Skeletal muscle cell (primary cell): ENCODE measurements at regions not wholly inside any gene's neighbourhood (a gene's known extent, or its start where the extent isn't known, plus 50 kb on each side); places are given as distances from the start of the nearest gene placed in this dataset.
"Not testable (repeated sequence)": the region's sequence is repeated elsewhere in the genome, so short reads cannot be mapped to it uniquely, and the experiment has no call there.

Experiments
- DNase-seq: peaks from one replicate; pipeline ENCODE4 v3.0.0-alpha.2; 2010; ENCODE audit warnings: low read depth
- H3K4me3 ChIP-seq: 2 replicates; pipeline ENCODE4 v1.5.1; 2011; ENCODE audit warnings: low read depth, mild to moderate bottlenecking, control low read depth, low read length, moderate library complexity

- DNase-seq = no peak
- H3K4me3 ChIP-seq = peak overlapping the region; percentile 83
These were observed 134.1 kb upstream of the KRAS start for GRCh38 chr12:25384893-25385248.

GRCh38 chr12:25384038-25384892 lies 133.5 kb upstream of the KRAS start:
- peak overlapping the region; percentile 83 for H3K4me3 ChIP-seq
- no peak for DNase-seq

- no peak overlapping the region for H3K4me3 ChIP-seq
- DNase-seq = no peak
These were observed 131.8 kb upstream of the KRAS start for GRCh38 chr12:25382311-25383106.

- no peak overlapping the region for H3K4me3 ChIP-seq
- peak; percentile 69 for DNase-seq
These were observed 126.9 kb upstream of the KRAS start for GRCh38 chr12:25377469-25378177.

GRCh38 chr12:25376985-25377384 lies 126.3 kb upstream of the KRAS start:
- no peak for DNase-seq

GRCh38 chr12:25376407-25376806 lies 125.7 kb upstream of the KRAS start:
- DNase-seq = no peak
- H3K4me3 ChIP-seq = no peak overlapping the region

More at GRCh38 chr12:25376985-25377384, 126.3 kb upstream of the KRAS start:
- H3K4me3 ChIP-seq = no peak overlapping the region

- DNase-seq = no peak
- no peak overlapping the region for H3K4me3 ChIP-seq
These were observed 122.5 kb upstream of the KRAS start for GRCh38 chr12:25372969-25373817.

- DNase-seq = no peak
- no peak overlapping the region for H3K4me3 ChIP-seq
These were observed 121.3 kb upstream of the KRAS start for GRCh38 chr12:25372002-25372401.

- no peak for DNase-seq
- H3K4me3 ChIP-seq = no peak overlapping the region
These were observed 117.8 kb upstream of the KRAS start for GRCh38 chr12:25368557-25368956.

- DNase-seq = no peak
- H3K4me3 ChIP-seq = no peak overlapping the region
These were observed 115.4 kb upstream of the KRAS start for GRCh38 chr12:25366122-25366521.

- H3K4me3 ChIP-seq = no peak overlapping the region
- no peak for DNase-seq
These were observed 114.6 kb upstream of the KRAS start for GRCh38 chr12:25365340-25365730.

- no peak overlapping the region for H3K4me3 ChIP-seq
- DNase-seq = no peak
These were observed 114.0 kb upstream of the KRAS start for GRCh38 chr12:25364529-25365339.

- no peak overlapping the region for H3K4me3 ChIP-seq
- DNase-seq = no peak
These were observed 111.9 kb upstream of the KRAS start for GRCh38 chr12:25362646-25363045.

GRCh38 chr12:25361511-25361910 lies 110.8 kb upstream of the KRAS start:
- no peak for DNase-seq
- H3K4me3 ChIP-seq = no peak overlapping the region

- no peak overlapping the region for H3K4me3 ChIP-seq
- DNase-seq = no peak
These were observed 106.9 kb upstream of the KRAS start for GRCh38 chr12:25357595-25357994.

- DNase-seq, H3K4me3 ChIP-seq: not testable (repeated sequence)
These were observed 102.2 kb upstream of the KRAS start for GRCh38 chr12:25352942-25353341.

GRCh38 chr12:25352083-25352918 lies 101.6 kb upstream of the KRAS start:
- no peak for DNase-seq
- H3K4me3 ChIP-seq = no peak overlapping the region

- H3K4me3 ChIP-seq = no peak overlapping the region
- no peak for DNase-seq
These were observed 97.8 kb upstream of the KRAS start for GRCh38 chr12:25348593-25348895.
